Uterus (tissue), 2 donors: ENCODE measurements at regions not wholly inside any gene's neighbourhood (a gene's known extent, or its start where the extent isn't known, plus 50 kb on each side); places are given as distances from the start of the nearest gene placed in this dataset.

ENCODE experiments used
- CTCF ChIP-seq, 4 experiments: fragments of 200-600 bp in 2 of 4; fragments of 450-650 bp in 2 of 4; sonication (generic) in 2 of 4; IDR thresholded peaks; one replicate each; pipeline ENCODE4 v1.5.1; 2016 to 2019; ENCODE audit warnings: antibody characterized with exemption in 4 of 4, mild to moderate bottlenecking in 2 of 4, moderate library complexity in 1 of 4
- POLR2A ChIP-seq, 2 donors: fragments of 450-650 bp; IDR thresholded peaks; one replicate each; pipeline ENCODE4 v1.6.1; 2016; ENCODE audit warnings: antibody characterized with exemption in 2 of 2, mild to moderate bottlenecking in 1 of 2, moderate library complexity in 1 of 2

GRCh38 chr6:15063253-15063853 lies 182.5 kb upstream of the JARID2 start:
- no peak for TF ChIP-seq CTCF (IDR thresholded peaks at IDR 0.05)
- TF ChIP-seq POLR2A (IDR thresholded peaks at IDR 0.05): no peak
